ENCODE measurements at regions not wholly inside any gene's neighbourhood (a gene's known extent, or its start where the extent isn't known, plus 50 kb on each side); places are given as distances from the start of the nearest gene placed in this dataset.

GRCh38 chr9:30970812-30971211, 1413.6 kb upstream of the ACO1 start:
- TF ChIP-seq POLR2A (IDR thresholded peaks at IDR 0.05; ENCODE audit: borderline replicate concordance, extremely low read depth, insufficient read depth, insufficient read length): no peak
- no peak for TF ChIP-seq CEBPB (IDR thresholded peaks at IDR 0.05; ENCODE audit: low read depth)
- TF ChIP-seq SP1 (IDR thresholded peaks at IDR 0.05; ENCODE audit: low read depth): no peak
- no peak for TF ChIP-seq TCF7L2 (IDR thresholded peaks at IDR 0.05; ENCODE audit: borderline replicate concordance, extremely low read depth, insufficient read depth, insufficient read length)
- TF ChIP-seq CTCF (IDR thresholded peaks at IDR 0.05 in 2 of 3, conservative IDR thresholded peaks at IDR 0.05 in 1 of 3; ENCODE audit: borderline replicate concordance in 1 of 3, insufficient read depth in 1 of 3, low read depth in 2 of 3, low read length in 2 of 3): no peak
- TF ChIP-seq MAX (IDR thresholded peaks at IDR 0.05): no peak
- TF ChIP-seq REST (IDR thresholded peaks at IDR 0.05; ENCODE audit: low read depth): no peak
- TF ChIP-seq ZNF274 (IDR thresholded peaks at IDR 0.05; ENCODE audit: low read depth, low read length): no peak
- TF ChIP-seq RAD21 (IDR thresholded peaks at IDR 0.05; ENCODE audit: low read depth): no peak
